GM19395 (cell line): ENCODE measurements at regions not wholly inside any gene's neighbourhood (a gene's known extent, or its start where the extent isn't known, plus 50 kb on each side); places are given as distances from the start of the nearest gene placed in this dataset.
A peak's percentile ranks its signal among the peaks of the same experiment; 100 is the strongest.

ENCODE experiments used
- ATAC-seq: cut with Tn5 transposase; IDR thresholded peaks from one replicate; pipeline ENCODE4 v1.9.1; 2021; ENCODE audit warnings: mild to moderate bottlenecking, moderate library complexity; ENCODE audit not compliant: unreplicated experiment

DNA sequence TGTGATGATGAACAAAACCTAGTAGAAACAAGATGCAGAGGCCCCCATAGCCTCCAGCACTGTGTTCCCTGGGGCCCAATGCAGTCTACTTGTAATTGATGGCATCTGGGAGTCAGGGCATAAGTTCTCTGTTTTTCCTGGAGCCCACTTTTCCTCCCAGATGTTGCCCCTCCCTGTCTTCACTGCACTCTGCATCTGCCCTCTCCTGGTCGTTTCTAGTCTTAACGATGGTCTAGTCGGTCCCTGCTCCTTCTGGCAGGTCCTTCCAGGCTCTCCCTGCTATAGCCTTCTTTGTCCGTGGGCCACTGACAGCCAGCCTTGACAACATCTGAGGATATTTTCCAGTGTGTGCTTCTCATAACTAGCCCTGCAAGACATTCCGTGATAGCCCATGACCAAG, 208.3 kb downstream of the GXYLT1 start:
- ATAC-seq = no peak

DNA sequence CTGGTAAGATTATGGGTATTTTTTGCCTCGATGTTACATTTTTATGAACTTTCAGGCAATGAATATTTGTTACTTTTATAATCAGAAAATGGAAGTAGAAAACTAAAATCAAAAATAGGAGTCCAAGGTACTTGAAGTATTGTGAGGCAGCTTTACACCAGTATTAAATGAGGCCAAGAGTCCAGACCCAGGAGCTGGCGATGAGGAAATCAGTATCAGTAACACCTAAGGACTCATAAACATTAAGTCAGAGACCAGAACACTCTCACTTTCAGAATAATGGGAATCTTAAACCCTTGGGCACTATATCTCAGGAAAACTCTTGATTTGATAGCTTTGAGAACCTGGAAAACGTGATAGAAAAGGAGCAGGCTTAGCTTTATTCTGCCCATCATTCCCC, 208.8 kb downstream of the GXYLT1 start:
- no peak for ATAC-seq

DNA sequence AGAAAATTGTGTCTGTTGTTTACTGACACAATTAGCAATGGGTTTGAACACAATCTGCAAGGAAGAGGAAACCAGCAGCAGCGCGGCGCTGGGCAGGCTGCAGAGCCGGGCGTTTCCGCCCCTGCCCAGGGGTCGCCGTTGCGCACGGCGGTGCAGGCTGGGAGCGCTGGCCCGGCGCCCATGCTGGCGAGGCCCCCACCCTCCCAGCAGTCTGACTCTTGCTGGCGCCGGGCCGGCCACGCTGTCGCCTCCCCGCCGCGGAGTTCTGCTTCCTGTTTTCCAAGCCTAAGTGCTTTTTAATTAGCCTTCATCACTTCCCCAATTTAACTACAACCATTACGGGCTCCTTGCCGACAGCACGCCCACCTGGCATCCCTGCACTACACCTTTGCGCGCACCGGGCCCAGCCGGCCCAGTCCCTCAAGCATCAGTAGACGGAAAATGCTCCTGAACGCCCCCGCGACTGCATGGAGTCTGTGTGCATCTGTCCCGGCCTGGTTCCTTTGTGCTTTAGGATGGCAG, 212.1 kb downstream of the GXYLT1 start:
- ATAC-seq = no peak

DNA sequence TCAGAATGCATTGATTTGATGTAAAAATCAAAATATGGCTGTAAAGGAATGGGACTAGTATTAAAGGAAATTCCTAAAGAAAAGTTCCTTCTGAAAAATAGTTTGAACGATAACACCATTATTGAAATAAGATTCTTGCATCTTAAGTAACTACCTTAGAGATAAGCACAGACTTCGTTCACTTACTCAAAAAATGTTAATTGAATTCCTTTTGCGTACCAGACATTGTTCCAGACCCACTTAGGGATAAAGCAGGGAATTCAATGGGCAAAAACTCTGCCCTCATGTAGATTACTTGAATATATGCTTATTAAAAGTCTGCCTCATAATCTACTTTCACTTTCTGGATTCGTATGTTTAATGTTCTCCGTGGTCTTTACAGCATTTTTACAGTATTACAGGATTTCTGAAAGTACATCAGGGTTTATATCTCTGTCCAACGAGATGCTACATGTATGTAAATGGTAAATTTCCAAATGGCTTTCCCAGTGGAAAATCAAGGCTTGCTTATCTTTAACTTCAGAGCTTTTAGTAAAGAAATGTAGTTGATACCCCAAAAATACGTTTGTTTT, 213.7 kb downstream of the GXYLT1 start:
- no peak for ATAC-seq

DNA sequence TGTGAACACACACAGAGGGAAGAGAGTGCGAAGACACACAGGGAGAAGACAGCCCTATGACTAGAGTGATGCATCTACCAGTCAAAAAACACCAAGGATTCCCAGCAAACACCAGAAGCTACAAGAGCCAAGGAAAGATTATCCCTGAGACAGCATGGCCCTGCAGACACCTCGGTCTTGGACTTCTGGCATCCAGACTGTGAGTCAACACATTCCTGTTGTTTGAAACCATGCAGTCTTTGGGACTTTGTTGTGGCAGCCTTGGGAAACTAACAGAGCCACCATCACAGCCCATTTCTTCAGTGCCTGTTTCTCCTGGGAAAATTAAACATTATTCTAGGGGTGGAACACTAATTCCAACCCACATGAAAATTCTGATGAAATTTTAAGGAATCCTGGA, 220.6 kb downstream of the GXYLT1 start:
- no peak for ATAC-seq

DNA sequence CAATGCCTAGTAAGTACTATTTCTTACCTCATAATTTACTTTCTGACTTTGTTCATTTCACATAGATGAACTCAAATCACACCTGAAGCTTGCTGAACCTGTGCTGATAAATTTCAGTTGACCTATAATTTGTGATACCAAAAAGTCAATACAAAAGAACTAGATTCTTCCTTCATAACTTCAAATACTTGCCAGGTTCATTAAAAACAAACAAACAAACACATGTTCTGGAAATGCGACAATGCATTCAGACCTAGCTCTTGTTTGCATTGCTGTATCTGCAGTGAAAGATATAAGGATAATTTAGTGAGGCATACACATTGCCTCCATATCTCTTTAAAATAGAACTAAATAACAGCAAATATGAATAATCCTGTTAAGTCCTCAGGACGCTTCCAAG, 221.3 kb downstream of the GXYLT1 start:
- no peak for ATAC-seq

DNA sequence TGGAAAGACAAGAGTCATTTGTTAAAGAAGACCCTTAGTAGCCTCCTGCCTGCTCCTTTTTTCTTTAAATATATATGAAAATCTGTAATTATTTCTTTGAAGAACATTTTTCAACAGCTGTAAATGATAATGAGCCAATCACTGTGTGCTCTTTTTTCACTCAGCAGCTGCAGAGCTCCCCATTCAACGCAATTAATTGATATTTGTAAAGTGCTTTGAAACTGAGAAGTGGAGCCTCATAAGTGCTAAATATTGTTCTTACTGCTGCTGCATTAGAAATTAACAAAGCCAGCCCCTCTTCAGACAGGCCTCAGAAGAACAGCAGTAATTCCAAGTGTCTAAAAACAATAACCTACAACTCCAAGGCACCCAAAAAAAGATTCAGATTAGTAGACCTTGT, 224.3 kb downstream of the GXYLT1 start:
- ATAC-seq = no peak

DNA sequence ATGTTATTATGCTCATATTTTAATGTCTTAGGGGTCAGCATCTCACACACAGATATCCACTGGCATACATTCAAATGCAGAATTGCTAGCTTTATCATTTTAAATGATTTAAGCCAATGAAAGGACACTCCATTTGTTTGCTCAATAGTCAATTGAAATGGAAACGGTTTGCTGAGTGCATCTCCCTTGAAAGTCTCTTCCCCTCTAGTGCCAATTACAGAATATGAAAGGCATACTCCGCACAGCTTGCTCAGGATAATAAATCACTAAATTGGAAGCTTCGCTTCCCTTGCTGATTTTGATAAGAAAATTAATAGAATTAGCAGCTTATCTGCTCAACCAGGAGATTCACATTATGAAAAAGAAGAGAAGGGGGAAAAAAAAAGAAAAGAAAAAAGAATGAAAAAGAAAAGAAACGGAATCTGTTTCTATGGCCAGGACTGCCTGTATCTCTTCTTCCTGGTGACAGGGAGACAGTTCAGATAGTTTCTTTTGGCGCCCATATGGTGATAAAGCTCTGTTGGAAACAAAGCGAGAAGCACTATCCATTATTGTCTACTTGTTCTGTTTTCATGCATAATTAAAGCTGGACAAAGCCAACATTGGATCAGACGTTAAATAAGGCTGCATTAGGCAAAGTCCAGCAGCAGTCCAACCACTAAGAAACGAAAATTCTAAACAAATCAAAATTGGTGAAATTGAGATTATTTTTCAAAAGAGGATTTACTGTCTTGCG, 225.0 kb downstream of the GXYLT1 start:
- no peak for ATAC-seq

DNA sequence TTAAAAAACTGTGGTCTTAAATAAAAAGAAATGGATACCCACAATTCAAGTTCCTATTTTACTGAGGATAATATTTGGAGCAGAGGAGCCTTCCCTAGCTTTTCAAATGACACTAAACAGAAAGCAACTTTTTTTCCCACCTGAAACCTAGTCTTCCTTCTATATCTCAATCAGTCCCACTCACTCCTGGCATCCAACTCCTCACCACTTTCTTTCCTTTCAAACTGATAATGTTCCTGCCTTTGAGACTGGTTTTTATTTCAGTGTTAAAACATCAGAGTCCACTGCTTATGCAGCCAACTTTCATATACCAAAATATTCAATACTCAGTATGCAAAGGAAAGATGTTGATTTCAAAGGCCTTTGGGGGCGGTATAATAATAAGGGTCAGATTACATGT, 225.6 kb downstream of the GXYLT1 start:
- no peak for ATAC-seq

DNA sequence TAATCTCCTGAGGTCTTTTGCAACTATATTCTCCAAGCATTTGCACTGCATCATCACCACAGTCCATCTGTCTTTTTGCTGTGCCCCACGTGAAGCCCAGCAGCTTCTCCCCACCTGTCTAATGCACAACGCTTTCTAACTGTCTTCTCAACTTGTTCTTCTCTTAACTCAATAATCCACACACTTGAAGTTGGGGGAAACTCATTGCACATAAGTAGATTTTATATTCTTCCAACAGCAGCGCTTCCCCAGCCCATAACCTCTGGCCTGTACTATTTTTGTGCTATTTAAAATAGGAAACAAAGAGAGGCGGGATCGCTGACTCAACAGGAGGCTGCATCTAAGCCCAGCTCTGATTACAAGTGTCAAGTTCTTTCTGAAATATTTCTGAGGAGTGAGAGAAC, 226.7 kb downstream of the GXYLT1 start:
- ATAC-seq = no peak

DNA sequence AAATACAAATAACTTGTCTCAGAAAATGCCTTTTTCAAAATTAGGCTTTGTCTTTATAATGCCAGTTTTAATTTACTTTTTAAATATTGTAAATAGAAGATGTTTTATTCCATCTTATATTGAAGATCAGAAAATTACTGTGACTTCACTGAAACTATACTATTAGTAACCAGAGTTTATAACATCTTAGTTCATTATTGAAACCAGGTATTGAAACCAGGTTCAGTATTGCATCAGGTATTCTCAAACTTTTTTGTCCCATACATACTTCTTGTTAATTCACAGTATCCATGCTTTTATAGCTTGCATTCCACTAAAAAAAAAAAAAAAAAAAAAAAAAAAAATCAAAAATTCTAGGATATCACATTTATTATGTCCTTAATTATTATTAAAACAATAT, 227.5 kb downstream of the GXYLT1 start:
- ATAC-seq = peak; percentile 89

DNA sequence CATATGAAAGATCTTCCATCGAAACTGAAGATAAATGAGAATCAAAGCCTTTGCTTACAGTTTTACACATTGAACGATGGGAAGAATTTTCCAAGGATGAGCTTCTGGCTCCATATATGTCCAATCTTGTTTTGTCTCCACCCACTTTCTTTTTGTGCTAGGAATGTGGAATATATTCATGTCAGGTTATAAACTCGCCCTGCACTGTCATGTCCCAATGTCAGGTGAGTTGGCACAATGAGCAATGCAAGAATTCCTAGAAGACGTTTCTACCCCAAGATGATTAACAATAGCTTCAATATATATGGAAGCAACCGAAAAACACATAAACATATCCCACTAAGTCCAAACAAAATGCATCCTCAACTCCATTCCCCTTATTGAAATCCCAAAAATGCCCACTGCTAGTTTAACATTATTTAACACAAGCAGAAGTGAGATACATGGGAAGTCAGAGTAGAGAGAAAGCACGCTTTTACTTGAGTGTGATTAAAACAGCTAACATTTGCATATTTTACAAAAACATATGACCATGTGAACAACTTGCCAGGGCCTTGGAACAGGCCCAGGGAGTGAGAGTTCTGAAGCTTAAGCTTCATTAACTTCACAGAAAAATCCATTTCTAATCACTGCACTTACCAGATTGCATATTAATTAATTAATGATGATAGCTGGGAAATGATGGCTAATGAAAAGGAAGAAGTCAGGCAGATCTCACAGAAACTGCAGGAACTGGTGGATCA, 233.9 kb downstream of the GXYLT1 start:
- no peak for ATAC-seq

DNA sequence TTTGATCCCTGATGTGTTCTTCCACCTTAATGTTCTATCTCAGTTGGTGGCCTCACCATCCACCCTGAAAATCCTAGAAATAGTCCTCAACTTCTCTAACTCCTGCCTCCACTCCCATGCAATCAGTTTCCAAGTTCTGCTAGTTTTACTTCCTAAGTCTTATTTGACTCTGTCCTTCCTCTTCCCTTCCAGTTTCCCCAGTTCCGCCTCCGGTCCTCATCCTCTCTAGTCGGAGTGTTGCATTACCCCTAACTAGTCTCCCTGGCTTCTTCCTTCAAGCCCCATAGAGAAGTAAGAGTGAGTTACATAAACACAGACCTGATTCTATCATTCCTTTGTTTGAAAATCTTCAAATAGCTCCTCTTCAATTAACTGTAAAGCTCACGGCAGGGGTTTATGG, 236.5 kb downstream of the GXYLT1 start:
- no peak for ATAC-seq

DNA sequence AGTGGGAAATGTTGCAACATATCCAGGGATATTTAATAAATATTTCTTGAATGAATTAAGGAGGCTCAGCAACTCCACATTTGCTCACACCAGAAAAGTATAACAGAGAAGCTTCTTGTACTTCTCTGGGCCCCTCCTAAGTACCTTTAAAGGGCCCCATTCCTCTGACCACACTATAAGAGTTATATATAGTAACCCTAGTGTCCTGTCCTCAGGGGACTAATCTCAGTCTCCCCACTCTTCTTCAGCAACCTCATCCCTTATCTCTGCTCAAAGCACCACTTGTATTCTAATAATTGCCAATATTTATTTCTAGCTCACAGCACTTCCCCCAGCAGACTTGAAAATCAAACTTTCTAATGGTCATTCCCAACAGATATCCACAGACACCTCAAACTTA, 237.1 kb downstream of the GXYLT1 start:
- no peak for ATAC-seq

DNA sequence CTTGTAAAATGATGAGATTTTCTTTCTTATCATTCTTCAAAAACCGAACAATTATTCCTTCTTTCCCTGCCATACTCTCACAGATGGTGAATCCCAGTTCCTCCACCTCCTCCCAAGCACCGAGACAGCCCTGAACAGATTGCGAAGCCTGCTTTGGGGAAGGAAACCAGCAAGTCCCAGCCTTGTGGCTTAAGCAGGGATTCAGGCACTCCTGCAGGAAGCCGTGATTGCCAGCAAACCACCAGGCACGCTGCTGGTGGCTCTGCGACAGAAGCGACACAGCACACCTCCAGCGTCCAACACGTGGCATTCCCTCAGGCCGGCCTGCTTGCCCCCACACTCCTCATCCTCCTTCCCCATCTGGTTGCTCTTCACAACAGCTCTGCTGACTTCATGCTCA, 237.7 kb downstream of the GXYLT1 start:
- no peak for ATAC-seq

DNA sequence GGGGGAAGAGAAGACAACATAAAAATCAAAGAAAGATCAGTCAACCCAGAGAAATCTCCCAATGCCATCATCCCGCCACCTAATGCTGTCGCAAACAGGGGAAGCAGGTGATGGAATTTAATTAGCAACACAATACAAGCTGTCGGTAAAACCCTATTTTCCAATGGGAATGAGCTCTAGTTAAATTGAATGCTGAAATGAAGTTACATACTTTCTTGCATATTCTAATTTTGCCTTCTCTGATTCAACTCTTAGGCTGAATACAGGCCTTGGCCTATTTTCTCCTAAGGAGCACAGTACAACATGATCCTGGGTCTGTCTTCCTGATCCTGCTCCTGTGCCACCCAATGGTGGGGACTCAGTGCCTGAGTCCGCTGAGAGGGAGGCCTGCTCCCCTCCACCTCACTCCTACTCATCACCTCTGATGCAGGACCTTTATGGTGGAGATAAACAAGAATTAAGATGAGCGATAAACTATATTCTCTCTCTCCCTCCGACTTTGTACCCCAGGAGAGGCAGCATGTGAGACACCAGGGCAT, 238.8 kb downstream of the GXYLT1 start:
- ATAC-seq = no peak

DNA sequence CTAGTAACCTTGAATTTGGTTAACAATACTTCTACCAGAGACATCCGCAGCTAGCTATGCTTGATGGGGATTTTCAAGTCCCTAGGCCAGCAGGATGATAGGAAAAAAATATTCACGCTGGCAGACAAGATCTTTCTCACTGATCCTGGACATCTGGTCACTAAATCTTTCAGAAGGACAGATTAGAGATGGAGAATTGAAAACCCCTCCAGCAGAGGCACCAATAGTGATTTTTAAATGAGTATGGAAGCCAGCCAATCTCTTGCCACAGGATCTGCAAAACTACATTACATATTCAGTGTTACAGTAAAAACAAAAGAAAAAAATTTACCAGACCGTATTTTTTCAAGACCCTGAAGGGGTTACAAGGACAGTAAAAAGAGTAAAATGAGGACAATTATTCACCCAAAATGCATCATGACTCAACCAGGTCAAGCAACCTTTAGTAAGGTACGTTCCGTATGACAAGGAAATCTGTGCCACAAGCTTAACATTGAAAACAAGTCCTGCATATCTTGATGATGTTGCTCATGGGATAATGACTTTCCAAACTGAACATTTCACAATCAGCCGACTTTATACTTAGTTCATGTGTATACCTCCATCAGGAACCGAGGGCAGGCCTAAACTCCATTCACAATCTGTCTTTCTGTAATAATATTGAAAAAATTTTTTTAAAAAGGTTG, 239.5 kb downstream of the GXYLT1 start:
- no peak for ATAC-seq

DNA sequence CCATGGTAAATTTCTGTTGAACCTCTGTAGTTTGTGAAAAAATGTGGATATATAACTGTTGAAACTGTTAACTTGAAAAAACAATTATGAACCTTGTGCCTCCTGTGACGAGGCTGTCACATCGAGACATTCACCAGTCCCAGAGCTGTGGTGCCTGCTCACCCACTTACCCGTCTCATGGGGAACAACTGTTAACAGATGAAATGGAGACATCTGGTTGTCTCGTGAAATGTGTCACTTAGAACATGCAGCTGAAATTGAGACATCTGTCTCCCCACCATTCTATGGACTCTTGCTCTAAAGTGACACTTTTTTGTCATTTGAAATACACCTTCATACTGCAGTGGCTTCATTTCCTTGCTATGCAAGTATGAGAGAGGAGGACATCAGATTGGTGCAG, 240.6 kb downstream of the GXYLT1 start:
- no peak for ATAC-seq

DNA sequence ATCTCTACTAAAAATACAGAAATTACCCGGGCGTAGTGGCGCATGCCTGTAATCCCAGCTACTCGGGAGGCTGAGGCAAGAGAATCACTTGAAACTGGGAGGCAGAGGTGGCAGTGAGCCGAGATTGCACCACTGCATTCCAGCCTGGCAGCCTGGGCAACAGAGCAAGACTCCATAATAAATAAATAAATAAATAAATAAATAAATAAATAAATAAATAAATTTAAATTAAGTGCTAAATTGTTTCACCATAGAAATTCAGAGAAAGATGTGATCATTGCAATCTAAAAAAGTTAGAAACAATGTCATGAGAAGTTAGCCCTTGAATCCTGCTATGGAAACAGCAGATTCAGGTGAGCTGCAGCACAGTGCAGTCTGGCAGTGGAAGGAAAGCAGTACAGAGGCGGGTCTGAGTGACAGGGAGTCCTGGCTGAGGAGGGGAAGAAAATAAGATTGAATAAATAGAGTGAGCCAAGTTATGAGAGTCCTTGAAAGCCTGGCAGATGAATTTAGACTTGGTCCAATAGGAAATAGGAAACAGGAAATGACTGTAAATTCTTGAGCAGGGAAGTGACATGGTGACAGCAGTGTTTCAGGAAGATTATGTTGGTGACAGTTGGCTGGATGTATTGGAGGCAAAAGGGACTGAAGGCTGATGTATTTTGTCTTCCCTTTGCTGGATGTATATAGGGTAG, 241.5 kb downstream of the GXYLT1 start:
- no peak for ATAC-seq

DNA sequence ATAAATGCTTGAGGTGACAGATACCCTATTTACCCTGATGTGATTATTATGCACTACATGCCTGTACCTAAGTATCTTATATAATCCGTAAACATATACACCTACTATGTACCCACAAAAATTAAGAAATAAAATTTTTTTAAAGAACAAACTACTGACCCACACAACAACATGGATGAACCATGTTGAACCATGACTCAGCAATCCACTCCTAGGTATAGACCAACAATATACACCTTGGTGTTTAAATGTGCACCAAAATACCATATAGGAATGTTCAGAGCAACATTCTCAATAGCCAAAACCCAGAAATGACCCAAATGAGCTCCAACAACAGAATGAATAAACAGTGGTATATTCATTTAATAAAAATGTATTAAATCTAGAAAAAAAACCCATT, 245.1 kb downstream of the GXYLT1 start:
- ATAC-seq = no peak

DNA sequence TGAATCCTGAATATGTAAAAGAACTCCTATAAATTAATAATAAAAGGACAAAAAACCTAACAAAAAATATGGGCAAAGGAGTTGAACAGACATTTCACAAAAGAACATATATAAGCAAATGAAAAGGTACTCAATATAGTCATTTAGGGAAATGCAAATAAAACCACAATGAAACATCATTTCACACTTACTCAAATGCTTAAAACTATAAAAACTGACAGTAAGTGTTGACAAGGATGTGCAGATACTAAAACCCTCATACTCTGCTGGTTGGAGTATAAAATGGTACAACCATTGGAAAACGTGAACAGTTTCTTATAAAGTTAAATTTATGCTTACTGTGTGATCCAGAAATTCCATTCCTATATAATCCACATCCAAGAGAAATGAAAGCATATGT, 247.1 kb downstream of the GXYLT1 start:
- ATAC-seq = no peak
